Astrocyte (in vitro differentiated cells and primary cell): ENCODE measurements at regions not wholly inside any gene's neighbourhood (a gene's known extent, or its start where the extent isn't known, plus 50 kb on each side); places are given as distances from the start of the nearest gene placed in this dataset.

Experiments
- EZH2 ChIP-seq: IDR thresholded peaks from 2 replicates; pipeline ENCODE4 v1.6.1; 2012; ENCODE audit warnings: mild to moderate bottlenecking, low read length, inconsistent platforms; ENCODE audit not compliant: insufficient read depth
- TF ChIP-seq, protein P1 (sequence below): IDR thresholded peaks from 2 replicates; pipeline ENCODE4 v1.5.1; 2011; ENCODE audit warnings: low read depth, mild to moderate bottlenecking, inconsistent platforms, low read length, moderate library complexity; ENCODE audit not compliant: insufficient read depth

GRCh38 chr13:26950968-26951367, 190.4 kb upstream of the GPR12 start:
- no peak for TF ChIP-seq EZH2
- TF ChIP-seq, protein P1, sequence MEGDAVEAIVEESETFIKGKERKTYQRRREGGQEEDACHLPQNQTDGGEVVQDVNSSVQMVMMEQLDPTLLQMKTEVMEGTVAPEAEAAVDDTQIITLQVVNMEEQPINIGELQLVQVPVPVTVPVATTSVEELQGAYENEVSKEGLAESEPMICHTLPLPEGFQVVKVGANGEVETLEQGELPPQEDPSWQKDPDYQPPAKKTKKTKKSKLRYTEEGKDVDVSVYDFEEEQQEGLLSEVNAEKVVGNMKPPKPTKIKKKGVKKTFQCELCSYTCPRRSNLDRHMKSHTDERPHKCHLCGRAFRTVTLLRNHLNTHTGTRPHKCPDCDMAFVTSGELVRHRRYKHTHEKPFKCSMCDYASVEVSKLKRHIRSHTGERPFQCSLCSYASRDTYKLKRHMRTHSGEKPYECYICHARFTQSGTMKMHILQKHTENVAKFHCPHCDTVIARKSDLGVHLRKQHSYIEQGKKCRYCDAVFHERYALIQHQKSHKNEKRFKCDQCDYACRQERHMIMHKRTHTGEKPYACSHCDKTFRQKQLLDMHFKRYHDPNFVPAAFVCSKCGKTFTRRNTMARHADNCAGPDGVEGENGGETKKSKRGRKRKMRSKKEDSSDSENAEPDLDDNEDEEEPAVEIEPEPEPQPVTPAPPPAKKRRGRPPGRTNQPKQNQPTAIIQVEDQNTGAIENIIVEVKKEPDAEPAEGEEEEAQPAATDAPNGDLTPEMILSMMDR: no peak
